Loucy (cell line): ENCODE measurements at regions not wholly inside any gene's neighbourhood (a gene's known extent, or its start where the extent isn't known, plus 50 kb on each side); places are given as distances from the start of the nearest gene placed in this dataset.

Experiments
- H2AFZ ChIP-seq: fragments of 200-600 bp; sonication (generic); 2 replicates; pipeline ENCODE4 v1.6.0; 2016; ENCODE audit warnings: antibody characterized with exemption, mild to moderate bottlenecking, low read length, moderate library complexity
- H3F3A ChIP-seq: fragments of 200-600 bp; 2 replicates; pipeline ENCODE4 v1.6.0; 2016; ENCODE audit warnings: antibody characterized with exemption, low read depth, mild to moderate bottlenecking
- H3K27me3 ChIP-seq: fragments of 200-600 bp; sonication (generic); 2 replicates; pipeline ENCODE4 v1.6.1; 2014; ENCODE audit warnings: low read length, mild to moderate bottlenecking; ENCODE audit not compliant: insufficient read depth, poor library complexity, severe bottlenecking
- H3K36me3 ChIP-seq: fragments of 200-600 bp; sonication (generic); 2 replicates; pipeline ENCODE4 v1.6.1; 2016; ENCODE audit warnings: low read length; ENCODE audit not compliant: insufficient read depth
- H3K4me1 ChIP-seq: fragments of 200-600 bp; sonication (generic); 2 replicates; pipeline ENCODE4 v1.5.1; 2014; ENCODE audit warnings: low read length, mild to moderate bottlenecking; ENCODE audit not compliant: insufficient read depth, poor library complexity, severe bottlenecking
- H3K4me2 ChIP-seq: fragments of 200-600 bp; sonication (generic); 2 replicates; pipeline ENCODE4 v1.6.0; 2014; ENCODE audit warnings: antibody characterized with exemption, low read length, low read depth, mild to moderate bottlenecking; ENCODE audit not compliant: poor library complexity, severe bottlenecking
- H3K4me3 ChIP-seq: fragments of 200-600 bp; sonication (generic); 2 replicates; pipeline ENCODE4 v1.5.1; 2014; ENCODE audit warnings: low read length, mild to moderate bottlenecking, mixed read lengths; ENCODE audit not compliant: poor library complexity, severe bottlenecking
- H3K79me2 ChIP-seq: fragments of 200-600 bp; sonication (generic); 2 replicates; pipeline ENCODE4 v1.6.1; 2014; ENCODE audit warnings: low read length; ENCODE audit not compliant: insufficient read depth
- H3K9ac ChIP-seq: fragments of 200-600 bp; sonication (generic); 2 replicates; pipeline ENCODE4 v1.6.0; 2014; ENCODE audit warnings: mild to moderate bottlenecking, low read depth, low read length, moderate library complexity; ENCODE audit not compliant: poor library complexity, severe bottlenecking
- H3K9me2 ChIP-seq: fragments of 200-600 bp; sonication (generic); replicated peaks from 2 replicates; pipeline ENCODE4 v1.6.1; 2016; ENCODE audit warnings: low read depth, low read length, mixed read lengths
- H3K9me3 ChIP-seq: fragments of 200-600 bp; sonication (generic); 2 replicates; pipeline ENCODE4 v1.6.1; 2014; ENCODE audit warnings: mild to moderate bottlenecking, antibody characterized with exemption, low read length, low read depth; ENCODE audit not compliant: insufficient read depth
- H4K20me1 ChIP-seq: fragments of 200-600 bp; sonication (generic); 2 replicates; pipeline ENCODE4 v1.6.0; 2014; ENCODE audit warnings: antibody characterized with exemption, low read length, mild to moderate bottlenecking; ENCODE audit not compliant: insufficient read depth, poor library complexity, severe bottlenecking
- EZH2phosphoT487 ChIP-seq: fragments of 200-600 bp; IDR thresholded peaks from 2 replicates; pipeline ENCODE4 v1.6.1; 2018; ENCODE audit warnings: antibody characterized with exemption, mild to moderate bottlenecking, moderate library complexity, borderline replicate concordance
- TF ChIP-seq, protein P1 (sequence below): fragments of 200-600 bp; sonication (generic); conservative IDR thresholded peaks from 2 replicates; pipeline ENCODE4 v1.5.1; 2014; ENCODE audit warnings: mild to moderate bottlenecking, antibody characterized with exemption, low read length

DNA sequence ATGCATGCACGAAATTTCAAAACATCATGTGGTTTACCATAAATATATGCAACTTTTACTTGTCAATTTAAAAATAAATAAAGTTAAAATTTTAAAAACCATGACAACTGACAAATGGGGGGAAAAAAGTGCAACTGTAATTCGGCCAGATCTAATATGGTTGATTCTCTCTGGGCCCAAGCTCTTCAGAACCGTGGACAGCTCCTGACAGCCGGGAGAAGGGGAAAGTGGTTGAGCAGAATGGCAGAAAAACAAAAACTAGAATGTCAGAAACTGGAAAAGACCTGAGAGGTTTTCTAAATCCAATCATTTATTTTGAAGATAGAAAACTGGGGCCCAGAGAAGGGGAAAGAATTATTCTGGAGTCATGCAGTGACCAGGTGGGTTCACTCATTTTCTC is 126.6 kb downstream of the TMEM132E start:
- no peaks in the 10 kb centered on the region for H3K9me2 ChIP-seq

GRCh38 chr17:34703533-34703932 is 124.2 kb downstream of the TMEM132E start:
- no peaks in the 10 kb centered on the region for H3K9me2 ChIP-seq
- no peak overlapping the region for H3K4me3 ChIP-seq
- H2AFZ ChIP-seq: no peak overlapping the region
- no peaks in the 10 kb centered on the region for H3K4me1 ChIP-seq
- no peaks in the 10 kb centered on the region for H3K36me3 ChIP-seq
- no peaks in the 10 kb centered on the region for H3K9me3 ChIP-seq
- TF ChIP-seq EZH2phosphoT487: no peak
- TF ChIP-seq, protein P1, sequence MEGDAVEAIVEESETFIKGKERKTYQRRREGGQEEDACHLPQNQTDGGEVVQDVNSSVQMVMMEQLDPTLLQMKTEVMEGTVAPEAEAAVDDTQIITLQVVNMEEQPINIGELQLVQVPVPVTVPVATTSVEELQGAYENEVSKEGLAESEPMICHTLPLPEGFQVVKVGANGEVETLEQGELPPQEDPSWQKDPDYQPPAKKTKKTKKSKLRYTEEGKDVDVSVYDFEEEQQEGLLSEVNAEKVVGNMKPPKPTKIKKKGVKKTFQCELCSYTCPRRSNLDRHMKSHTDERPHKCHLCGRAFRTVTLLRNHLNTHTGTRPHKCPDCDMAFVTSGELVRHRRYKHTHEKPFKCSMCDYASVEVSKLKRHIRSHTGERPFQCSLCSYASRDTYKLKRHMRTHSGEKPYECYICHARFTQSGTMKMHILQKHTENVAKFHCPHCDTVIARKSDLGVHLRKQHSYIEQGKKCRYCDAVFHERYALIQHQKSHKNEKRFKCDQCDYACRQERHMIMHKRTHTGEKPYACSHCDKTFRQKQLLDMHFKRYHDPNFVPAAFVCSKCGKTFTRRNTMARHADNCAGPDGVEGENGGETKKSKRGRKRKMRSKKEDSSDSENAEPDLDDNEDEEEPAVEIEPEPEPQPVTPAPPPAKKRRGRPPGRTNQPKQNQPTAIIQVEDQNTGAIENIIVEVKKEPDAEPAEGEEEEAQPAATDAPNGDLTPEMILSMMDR: no peak
- no peaks in the 10 kb centered on the region for H3F3A ChIP-seq
- H3K4me2 ChIP-seq: no peak overlapping the region
- no peaks in the 10 kb centered on the region for H3K27me3 ChIP-seq
- no peaks in the 10 kb centered on the region for H3K79me2 ChIP-seq
- H4K20me1 ChIP-seq: no peaks in the 10 kb centered on the region
- no peak overlapping the region for H3K9ac ChIP-seq

More for the DNA sequence above, 126.6 kb downstream of the TMEM132E start:
- Histone ChIP-seq H3K9ac (no peak overlapping the region), H3K4me1 (no peaks in the 10 kb centered on the region), H3K36me3 (no peaks in the 10 kb centered on the region), H3F3A (no peaks in the 10 kb centered on the region), H3K27me3 (no peaks in the 10 kb centered on the region), H3K79me2 (no peaks in the 10 kb centered on the region), H2AFZ (no peak overlapping the region), H4K20me1 (no peaks in the 10 kb centered on the region), H3K4me2 (no peak overlapping the region), H3K4me3 (no peak overlapping the region), H3K9me3 (no peaks in the 10 kb centered on the region)
- TF ChIP-seq, protein P1: no peak
- no peak for TF ChIP-seq EZH2phosphoT487

DNA sequence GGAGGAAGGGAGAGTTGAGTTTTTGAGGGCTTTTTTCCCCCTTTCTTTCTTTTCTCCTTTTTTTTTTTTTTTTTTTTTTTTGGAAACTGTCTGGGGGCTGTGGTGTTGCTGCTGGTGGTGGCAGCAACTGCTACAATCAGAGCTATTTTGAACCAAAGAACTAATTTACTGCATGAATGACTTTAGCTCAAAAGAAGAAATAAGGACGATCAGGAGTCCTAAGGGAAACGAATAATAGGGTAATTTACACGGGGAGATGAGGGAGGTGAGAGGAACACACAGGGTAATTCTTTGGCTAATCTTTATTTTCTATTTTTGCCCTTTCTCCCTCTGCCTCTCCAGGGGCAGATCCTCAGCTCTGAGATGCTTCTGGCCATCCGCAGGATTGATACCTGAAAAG is 119.8 kb downstream of the TMEM132E start:
- no peak overlapping the region for H3K4me2 ChIP-seq
- H3K4me3 ChIP-seq: no peak overlapping the region
- no peaks in the 10 kb centered on the region for H3K27me3 ChIP-seq

More for the DNA sequence above, 119.8 kb downstream of the TMEM132E start:
- no peaks in the 10 kb centered on the region for H3K9me2 ChIP-seq
- H3K9ac ChIP-seq: no peak overlapping the region
- H4K20me1 ChIP-seq: no peaks in the 10 kb centered on the region
- H3K9me3 ChIP-seq: no peaks in the 10 kb centered on the region
- no peaks in the 10 kb centered on the region for H3F3A ChIP-seq
- TF ChIP-seq EZH2phosphoT487: no peak
- TF ChIP-seq, protein P1: no peak
- H3K79me2 ChIP-seq: no peaks in the 10 kb centered on the region
- no peak overlapping the region for H2AFZ ChIP-seq
- no peaks in the 10 kb centered on the region for H3K4me1 ChIP-seq
- H3K36me3 ChIP-seq: no peaks in the 10 kb centered on the region
